ENCODE measurements at regions not wholly inside any gene's neighbourhood (a gene's known extent, or its start where the extent isn't known, plus 50 kb on each side); places are given as distances from the start of the nearest gene placed in this dataset.

GRCh38 chr11:80861193-80861592 is 1420.4 kb upstream of the TENM4 start:
- Histone ChIP-seq H2AK5ac (ENCODE audit: low read depth, low read length) (no peak overlapping the region), H3K36me3 (ENCODE audit: control insufficient read depth in 2 of 4, insufficient read depth in 4 of 4, low read length in 3 of 4) (no peaks in the 10 kb centered on the region), H3K9me3 (ENCODE audit: insufficient read depth in 2 of 2, low read depth in 1 of 2, low read length in 1 of 2) (no peaks in the 10 kb centered on the region; a peak in 1 of 4 replicates), H3K4me2 (ENCODE audit: insufficient read depth in 1 of 2, low read depth in 2 of 2, low read length in 2 of 2) (no peak overlapping the region), H3K23me2 (ENCODE audit: low read depth, low read length) (no peaks in the 10 kb centered on the region), H3K4me1 (replicated peaks in 1 of 4; ENCODE audit: control insufficient read depth in 3 of 4, insufficient read depth in 4 of 4, low read length in 3 of 4) (no peaks in the 10 kb centered on the region), H4K5ac (ENCODE audit: insufficient read length, low read depth, low read length) (no peak overlapping the region), H3K27ac (ENCODE audit: low read depth, low read length) (no peak overlapping the region), H4K20me1 (replicated peaks in 1 of 2; ENCODE audit: control insufficient read depth in 1 of 2, insufficient read depth in 2 of 2, low read length in 2 of 2) (no peaks in the 10 kb centered on the region), H3K27me3 (replicated peaks in 1 of 4; ENCODE audit: control insufficient read depth in 3 of 4, extremely low read depth in 1 of 4, insufficient read depth in 3 of 4, low read length in 3 of 4) (no peaks in the 10 kb centered on the region), H3K14ac (ENCODE audit: insufficient read length) (no peak overlapping the region), H3K9ac (replicated peaks in 1 of 4; ENCODE audit: extremely low read depth in 1 of 4, low read depth in 3 of 4, low read length in 3 of 4) (no peak overlapping the region), H2BK5ac (ENCODE audit: low read depth, low read length) (no peak overlapping the region), H3K18ac (ENCODE audit: extremely low read depth, low read length) (no peak overlapping the region), H2BK20ac (ENCODE audit: low read length) (no peak overlapping the region), H3K56ac (replicated peaks; ENCODE audit: insufficient read length, low read depth, low read length) (no peak overlapping the region), H3K79me2 (ENCODE audit: control insufficient read depth in 1 of 2, insufficient read depth in 2 of 2, low read length in 2 of 2) (no peaks in the 10 kb centered on the region), H3K23ac (ENCODE audit: insufficient read length) (no peak overlapping the region), H3K4ac (replicated peaks; ENCODE audit: insufficient read length, low read depth, low read length) (no peak overlapping the region), H3K4me3 (ENCODE audit: extremely low read depth in 1 of 4, insufficient read depth in 2 of 4, low read depth in 3 of 4, low read length in 4 of 4) (no peak overlapping the region), H3K79me1 (ENCODE audit: low read depth, low read length) (no peaks in the 10 kb centered on the region), H4K91ac (replicated peaks; ENCODE audit: insufficient read length, low read length) (no peak overlapping the region), H4K8ac (ENCODE audit: extremely low read depth, insufficient read depth, low read length) (no peak overlapping the region), H2BK120ac (replicated peaks; ENCODE audit: low read depth, low read length) (no peak overlapping the region), H2AFZ (ENCODE audit: low read length) (no peak overlapping the region), H2BK12ac (ENCODE audit: low read depth, low read length) (no peak overlapping the region), H2BK15ac (ENCODE audit: low read length) (no peak overlapping the region)
- DNase-seq (ENCODE audit: low read depth in 1 of 2, low spot score in 2 of 2) (no peak), FAIRE-seq (no peak)
- TF ChIP-seq RAD21 (IDR thresholded peaks at IDR 0.05 in 1 of 2, conservative IDR thresholded peaks at IDR 0.05 in 1 of 2; ENCODE audit: low read depth in 2 of 2, low read length in 2 of 2) (no peak), EZH2 (IDR thresholded peaks at IDR 0.05; ENCODE audit: low read depth, low read length, severe bottlenecking) (no peak), POLR2A (IDR thresholded peaks at IDR 0.05; ENCODE audit: control extremely low read depth in 1 of 2, low read depth in 2 of 2, low read length in 2 of 2) (no peak), SRF (IDR thresholded peaks at IDR 0.05; ENCODE audit: low read depth, low read length) (no peak), CHD1 (IDR thresholded peaks at IDR 0.05; ENCODE audit: low read depth, low read length) (no peak), FOSL1 (IDR thresholded peaks at IDR 0.05; ENCODE audit: insufficient read depth, low read depth, low read length) (no peak), TCF12 (IDR thresholded peaks at IDR 0.05; ENCODE audit: low read depth, low read length) (no peak), BACH1 (IDR thresholded peaks at IDR 0.05; ENCODE audit: low read length) (no peak), POLR2AphosphoS5 (IDR thresholded peaks at IDR 0.05; ENCODE audit: low read depth, low read length) (no peak), POU5F1 (IDR thresholded peaks at IDR 0.05; ENCODE audit: low read depth, low read length) (no peak), SIN3A (conservative IDR thresholded peaks at IDR 0.05 in 1 of 2, IDR thresholded peaks at IDR 0.05 in 1 of 2; ENCODE audit: low read depth in 1 of 2, low read length in 2 of 2) (no peak), CREB1 (IDR thresholded peaks at IDR 0.05) (no peak), ATF3 (IDR thresholded peaks at IDR 0.05; ENCODE audit: insufficient read depth, low read depth, low read length) (no peak), CBX5 (IDR thresholded peaks at IDR 0.05; ENCODE audit: low read depth, low read length) (no peak)
- ChIA-PET POLR2A (ENCODE audit: partially characterized antibody) (no interaction called here), CTCF (ENCODE audit: partially characterized antibody) (interaction anchor here (1.2 to 1.6 kb wide), 2 partner anchors 17 to 27 kb away, joined by 4 to 6 read pairs; no protein-coding TSS in a partner anchor)

All from H1 (cell line).